ENCODE measurements at regions not wholly inside any gene's neighbourhood (a gene's known extent, or its start where the extent isn't known, plus 50 kb on each side); places are given as distances from the start of the nearest gene placed in this dataset.
A peak's percentile ranks its signal among the peaks of the same experiment; 100 is the strongest.

DNA sequence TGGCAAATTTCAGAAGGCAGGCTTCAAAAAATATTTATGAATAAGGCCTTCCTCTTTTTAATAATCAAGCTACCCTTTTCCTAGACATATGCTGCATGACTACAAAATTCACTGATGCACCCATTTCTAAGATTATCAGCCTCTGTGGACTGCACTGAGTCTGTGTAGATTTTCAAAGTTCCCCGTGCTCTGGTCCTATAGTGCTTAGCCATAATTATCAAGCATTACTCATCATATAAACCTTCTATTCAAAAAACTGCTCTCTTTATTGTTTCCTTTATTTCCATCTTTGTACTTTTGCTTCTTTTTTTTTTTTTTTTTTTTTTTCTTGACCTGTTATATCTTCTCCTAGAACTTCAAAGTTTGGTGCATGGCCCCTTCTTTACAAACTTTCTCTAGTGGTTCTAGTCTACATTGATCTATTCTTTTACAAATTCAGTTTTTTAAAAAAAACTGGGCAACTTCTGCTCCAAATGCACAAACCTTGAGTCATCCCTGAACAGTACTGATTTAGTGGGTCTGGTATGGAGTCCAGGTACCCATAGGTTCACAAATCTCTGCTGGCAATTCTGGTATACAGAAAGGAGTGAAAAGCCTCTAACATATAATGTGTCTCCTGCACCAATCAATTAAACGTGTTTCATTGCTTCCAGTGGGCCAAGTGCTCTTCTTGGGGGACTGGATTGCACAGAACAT lies 481.9 kb downstream of the NUP35 start:
- POLR2A ChIA-PET (ENCODE audit: unreplicated experiment): no interaction called here

DNA sequence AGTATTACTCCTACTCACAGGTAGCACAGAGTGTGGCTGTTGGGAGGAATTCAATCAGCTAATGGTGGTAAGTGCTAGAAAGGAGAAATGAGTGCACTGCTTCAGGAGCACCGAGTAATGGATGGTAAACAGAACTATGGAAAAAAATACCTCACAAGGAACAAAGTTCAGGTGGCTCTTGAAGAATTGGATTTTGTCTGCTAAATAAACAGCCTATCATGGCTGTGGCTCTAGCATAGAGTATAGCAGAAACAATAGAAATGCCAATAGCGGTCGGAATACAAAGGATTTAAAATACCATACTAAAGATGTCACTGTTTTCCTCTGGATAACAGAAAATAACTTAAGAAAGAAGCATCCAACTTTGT lies 482.5 kb downstream of the NUP35 start:
- Histone ChIP-seq H2AFZ (ENCODE audit: low read length) (no peak overlapping the region), H3K4me1 (ENCODE audit: insufficient read depth, low read length) (peaks cover 6% of the 10 kb centered on the region), H3K79me2 (ENCODE audit: low read length) (no peaks in the 10 kb centered on the region), H3K9ac (ENCODE audit: low read length) (no peak overlapping the region), H4K20me1 (ENCODE audit: low read length) (no peaks in the 10 kb centered on the region), H3K9me3 (ENCODE audit: low read length) (no peaks in the 10 kb centered on the region), H3F3A (ENCODE audit: low read length, unreplicated experiment) (no peaks in the 10 kb centered on the region), H3K4me2 (ENCODE audit: low read length) (no peak overlapping the region), H3K9me2 (replicated peaks; ENCODE audit: low read length) (no peaks in the 10 kb centered on the region), H3K27me3 (ENCODE audit: low read length) (no peaks in the 10 kb centered on the region), H3K36me3 (ENCODE audit: low read depth, low read length) (no peaks in the 10 kb centered on the region), H3K4me3 (ENCODE audit: low read length) (no peak overlapping the region), H3K27ac (ENCODE audit: low read length) (no peak overlapping the region)
- POLR2A ChIA-PET (ENCODE audit: unreplicated experiment): no interaction called here
- DNase-seq: no peak
- intact Hi-C loops (cut with micrococcal nuclease): no loop called here
- CTCF ChIA-PET: no interaction called here
- TF ChIP-seq EZH2 (IDR thresholded peaks at IDR 0.05; ENCODE audit: low read length, unreplicated experiment) (no peak), EZH2phosphoT487 (IDR thresholded peaks at IDR 0.05; ENCODE audit: borderline replicate concordance, low read length) (no peak)
- TF ChIP-seq, protein P1, sequence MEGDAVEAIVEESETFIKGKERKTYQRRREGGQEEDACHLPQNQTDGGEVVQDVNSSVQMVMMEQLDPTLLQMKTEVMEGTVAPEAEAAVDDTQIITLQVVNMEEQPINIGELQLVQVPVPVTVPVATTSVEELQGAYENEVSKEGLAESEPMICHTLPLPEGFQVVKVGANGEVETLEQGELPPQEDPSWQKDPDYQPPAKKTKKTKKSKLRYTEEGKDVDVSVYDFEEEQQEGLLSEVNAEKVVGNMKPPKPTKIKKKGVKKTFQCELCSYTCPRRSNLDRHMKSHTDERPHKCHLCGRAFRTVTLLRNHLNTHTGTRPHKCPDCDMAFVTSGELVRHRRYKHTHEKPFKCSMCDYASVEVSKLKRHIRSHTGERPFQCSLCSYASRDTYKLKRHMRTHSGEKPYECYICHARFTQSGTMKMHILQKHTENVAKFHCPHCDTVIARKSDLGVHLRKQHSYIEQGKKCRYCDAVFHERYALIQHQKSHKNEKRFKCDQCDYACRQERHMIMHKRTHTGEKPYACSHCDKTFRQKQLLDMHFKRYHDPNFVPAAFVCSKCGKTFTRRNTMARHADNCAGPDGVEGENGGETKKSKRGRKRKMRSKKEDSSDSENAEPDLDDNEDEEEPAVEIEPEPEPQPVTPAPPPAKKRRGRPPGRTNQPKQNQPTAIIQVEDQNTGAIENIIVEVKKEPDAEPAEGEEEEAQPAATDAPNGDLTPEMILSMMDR (conservative IDR thresholded peaks at IDR 0.05; ENCODE audit: low read depth, low read length): no peak
- no TSS peak for BruUV-seq (replicated peaks)
- no peak for ATAC-seq

More for the DNA sequence above, 481.9 kb downstream of the NUP35 start:
- Histone ChIP-seq H4K20me1 (ENCODE audit: low read length) (no peaks in the 10 kb centered on the region), H3K9me2 (replicated peaks; ENCODE audit: low read length) (no peaks in the 10 kb centered on the region), H3K9ac (ENCODE audit: low read length) (no peak overlapping the region), H3K36me3 (ENCODE audit: low read depth, low read length) (no peaks in the 10 kb centered on the region), H3K4me3 (ENCODE audit: low read length) (no peak overlapping the region), H3K4me1 (ENCODE audit: insufficient read depth, low read length) (peaks cover 6% of the 10 kb centered on the region), H3K9me3 (ENCODE audit: low read length) (no peaks in the 10 kb centered on the region), H3K79me2 (ENCODE audit: low read length) (no peaks in the 10 kb centered on the region), H3K4me2 (ENCODE audit: low read length) (no peak overlapping the region), H2AFZ (ENCODE audit: low read length) (no peak overlapping the region), H3K27ac (ENCODE audit: low read length) (no peak overlapping the region), H3K27me3 (ENCODE audit: low read length) (no peaks in the 10 kb centered on the region), H3F3A (ENCODE audit: low read length, unreplicated experiment) (no peaks in the 10 kb centered on the region)
- TF ChIP-seq EZH2 (IDR thresholded peaks at IDR 0.05; ENCODE audit: low read length, unreplicated experiment) (no peak), EZH2phosphoT487 (IDR thresholded peaks at IDR 0.05; ENCODE audit: borderline replicate concordance, low read length) (no peak)
- TF ChIP-seq, protein P1 (conservative IDR thresholded peaks at IDR 0.05; ENCODE audit: low read depth, low read length): no peak
- intact Hi-C loops (cut with micrococcal nuclease): no loop called here
- CTCF ChIA-PET: no interaction called here
- ATAC-seq: peak; percentile 84
- DNase-seq: peak; percentile 41
- BruUV-seq (replicated peaks): no TSS peak

DNA sequence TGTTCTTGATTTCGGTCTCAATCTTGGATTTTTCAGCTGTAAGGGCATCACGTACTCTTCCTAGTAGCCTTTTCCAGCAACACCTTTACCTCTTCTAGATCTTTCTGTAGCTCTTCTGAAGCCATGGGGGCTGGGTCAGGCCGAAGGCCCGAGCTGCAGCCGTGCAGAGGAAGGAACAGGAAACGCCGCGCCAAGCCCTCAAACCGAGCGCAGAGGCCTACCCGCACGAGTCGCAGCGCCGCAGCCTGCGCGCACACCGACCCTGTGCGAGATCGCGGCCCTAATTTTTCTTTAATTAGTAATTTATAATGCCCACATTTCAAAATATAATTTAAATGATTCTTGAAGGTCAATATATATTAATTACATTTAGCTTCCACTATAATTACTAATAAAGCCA lies 483.8 kb downstream of the NUP35 start:
- ChIA-PET CTCF (no interaction called here), POLR2A (ENCODE audit: unreplicated experiment) (no interaction called here)
- Histone ChIP-seq H2AFZ (ENCODE audit: low read length) (no peak overlapping the region), H3K9me3 (ENCODE audit: low read length) (no peaks in the 10 kb centered on the region), H3K4me2 (ENCODE audit: low read length) (no peak overlapping the region), H4K20me1 (ENCODE audit: low read length) (no peaks in the 10 kb centered on the region), H3K4me3 (ENCODE audit: low read length) (no peak overlapping the region), H3K27me3 (ENCODE audit: low read length) (no peaks in the 10 kb centered on the region), H3K9ac (ENCODE audit: low read length) (no peak overlapping the region), H3K9me2 (replicated peaks; ENCODE audit: low read length) (no peaks in the 10 kb centered on the region), H3K36me3 (ENCODE audit: low read depth, low read length) (no peaks in the 10 kb centered on the region), H3K27ac (ENCODE audit: low read length) (no peak overlapping the region), H3F3A (ENCODE audit: low read length, unreplicated experiment) (no peaks in the 10 kb centered on the region), H3K4me1 (ENCODE audit: insufficient read depth, low read length) (peaks cover 6% of the 10 kb centered on the region), H3K79me2 (ENCODE audit: low read length) (no peaks in the 10 kb centered on the region)
- ATAC-seq: no peak
- intact Hi-C loops (cut with micrococcal nuclease): no loop called here
- no TSS peak for BruUV-seq (replicated peaks)
- no peak for DNase-seq
- TF ChIP-seq EZH2phosphoT487 (IDR thresholded peaks at IDR 0.05; ENCODE audit: borderline replicate concordance, low read length): no peak
